ENCODE measurements at regions not wholly inside any gene's neighbourhood (a gene's known extent, or its start where the extent isn't known, plus 50 kb on each side); places are given as distances from the start of the nearest gene placed in this dataset.

DNA sequence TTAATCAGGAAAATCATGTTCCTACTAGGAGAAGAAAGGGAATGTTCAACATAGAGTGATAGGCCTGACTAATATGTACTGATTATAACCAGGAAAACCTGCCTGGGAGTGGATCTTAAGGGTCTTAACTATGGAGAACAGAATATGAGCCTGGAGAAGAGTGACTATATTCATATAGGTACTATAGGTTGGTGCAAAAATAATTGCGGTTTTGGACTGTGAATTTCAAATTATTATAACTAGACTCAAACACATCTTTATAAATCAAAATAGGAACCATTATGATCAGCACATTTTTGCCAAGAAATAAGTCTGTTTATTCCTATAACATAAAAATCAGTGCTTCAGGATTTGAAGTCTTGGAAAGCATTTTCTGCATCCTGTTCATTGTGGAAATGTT, 189.8 kb upstream of the ADAMTS5 start:
- TF ChIP-seq POLR2AphosphoS5 (IDR thresholded peaks at IDR 0.05) (no peak), EP300 (IDR thresholded peaks at IDR 0.05) (no peak), POLR2A (IDR thresholded peaks at IDR 0.05) (no peak)
- TF ChIP-seq, protein P1, sequence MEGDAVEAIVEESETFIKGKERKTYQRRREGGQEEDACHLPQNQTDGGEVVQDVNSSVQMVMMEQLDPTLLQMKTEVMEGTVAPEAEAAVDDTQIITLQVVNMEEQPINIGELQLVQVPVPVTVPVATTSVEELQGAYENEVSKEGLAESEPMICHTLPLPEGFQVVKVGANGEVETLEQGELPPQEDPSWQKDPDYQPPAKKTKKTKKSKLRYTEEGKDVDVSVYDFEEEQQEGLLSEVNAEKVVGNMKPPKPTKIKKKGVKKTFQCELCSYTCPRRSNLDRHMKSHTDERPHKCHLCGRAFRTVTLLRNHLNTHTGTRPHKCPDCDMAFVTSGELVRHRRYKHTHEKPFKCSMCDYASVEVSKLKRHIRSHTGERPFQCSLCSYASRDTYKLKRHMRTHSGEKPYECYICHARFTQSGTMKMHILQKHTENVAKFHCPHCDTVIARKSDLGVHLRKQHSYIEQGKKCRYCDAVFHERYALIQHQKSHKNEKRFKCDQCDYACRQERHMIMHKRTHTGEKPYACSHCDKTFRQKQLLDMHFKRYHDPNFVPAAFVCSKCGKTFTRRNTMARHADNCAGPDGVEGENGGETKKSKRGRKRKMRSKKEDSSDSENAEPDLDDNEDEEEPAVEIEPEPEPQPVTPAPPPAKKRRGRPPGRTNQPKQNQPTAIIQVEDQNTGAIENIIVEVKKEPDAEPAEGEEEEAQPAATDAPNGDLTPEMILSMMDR (IDR thresholded peaks at IDR 0.05), result no peak
